ENCODE measurements at regions not wholly inside any gene's neighbourhood (a gene's known extent, or its start where the extent isn't known, plus 50 kb on each side); places are given as distances from the start of the nearest gene placed in this dataset.

GRCh38 chr16:51328733-51329132, 177.7 kb upstream of the SALL1 start:
- TF ChIP-seq EZH2 (IDR thresholded peaks at IDR 0.05; ENCODE audit: low read depth, unreplicated experiment) (no peak), STAT1 (IDR thresholded peaks at IDR 0.05; ENCODE audit: unreplicated experiment) (no peak), JUNB (IDR thresholded peaks at IDR 0.05; ENCODE audit: unreplicated experiment) (no peak), EZH2phosphoT487 (IDR thresholded peaks at IDR 0.05; ENCODE audit: unreplicated experiment) (no peak), ZNF114 (CRISPR knock-in tag; IDR thresholded peaks at IDR 0.05) (no peak), ZNF462 (CRISPR knock-in tag; IDR thresholded peaks at IDR 0.05) (no peak), NANOG (IDR thresholded peaks at IDR 0.05; ENCODE audit: borderline replicate concordance) (no peak), ZNF331 (CRISPR knock-in tag; IDR thresholded peaks at IDR 0.05; ENCODE audit: low read depth) (no peak), CREB1 (CRISPR knock-in tag; IDR thresholded peaks at IDR 0.05; ENCODE audit: low read depth) (no peak), POLR2AphosphoS5 (IDR thresholded peaks at IDR 0.05; ENCODE audit: low read depth) (no peak)
- TF ChIP-seq, protein P1, sequence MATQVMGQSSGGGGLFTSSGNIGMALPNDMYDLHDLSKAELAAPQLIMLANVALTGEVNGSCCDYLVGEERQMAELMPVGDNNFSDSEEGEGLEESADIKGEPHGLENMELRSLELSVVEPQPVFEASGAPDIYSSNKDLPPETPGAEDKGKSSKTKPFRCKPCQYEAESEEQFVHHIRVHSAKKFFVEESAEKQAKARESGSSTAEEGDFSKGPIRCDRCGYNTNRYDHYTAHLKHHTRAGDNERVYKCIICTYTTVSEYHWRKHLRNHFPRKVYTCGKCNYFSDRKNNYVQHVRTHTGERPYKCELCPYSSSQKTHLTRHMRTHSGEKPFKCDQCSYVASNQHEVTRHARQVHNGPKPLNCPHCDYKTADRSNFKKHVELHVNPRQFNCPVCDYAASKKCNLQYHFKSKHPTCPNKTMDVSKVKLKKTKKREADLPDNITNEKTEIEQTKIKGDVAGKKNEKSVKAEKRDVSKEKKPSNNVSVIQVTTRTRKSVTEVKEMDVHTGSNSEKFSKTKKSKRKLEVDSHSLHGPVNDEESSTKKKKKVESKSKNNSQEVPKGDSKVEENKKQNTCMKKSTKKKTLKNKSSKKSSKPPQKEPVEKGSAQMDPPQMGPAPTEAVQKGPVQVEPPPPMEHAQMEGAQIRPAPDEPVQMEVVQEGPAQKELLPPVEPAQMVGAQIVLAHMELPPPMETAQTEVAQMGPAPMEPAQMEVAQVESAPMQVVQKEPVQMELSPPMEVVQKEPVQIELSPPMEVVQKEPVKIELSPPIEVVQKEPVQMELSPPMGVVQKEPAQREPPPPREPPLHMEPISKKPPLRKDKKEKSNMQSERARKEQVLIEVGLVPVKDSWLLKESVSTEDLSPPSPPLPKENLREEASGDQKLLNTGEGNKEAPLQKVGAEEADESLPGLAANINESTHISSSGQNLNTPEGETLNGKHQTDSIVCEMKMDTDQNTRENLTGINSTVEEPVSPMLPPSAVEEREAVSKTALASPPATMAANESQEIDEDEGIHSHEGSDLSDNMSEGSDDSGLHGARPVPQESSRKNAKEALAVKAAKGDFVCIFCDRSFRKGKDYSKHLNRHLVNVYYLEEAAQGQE (IDR thresholded peaks at IDR 0.05; ENCODE audit: unreplicated experiment), result no peak
- TF ChIP-seq, protein P2, sequence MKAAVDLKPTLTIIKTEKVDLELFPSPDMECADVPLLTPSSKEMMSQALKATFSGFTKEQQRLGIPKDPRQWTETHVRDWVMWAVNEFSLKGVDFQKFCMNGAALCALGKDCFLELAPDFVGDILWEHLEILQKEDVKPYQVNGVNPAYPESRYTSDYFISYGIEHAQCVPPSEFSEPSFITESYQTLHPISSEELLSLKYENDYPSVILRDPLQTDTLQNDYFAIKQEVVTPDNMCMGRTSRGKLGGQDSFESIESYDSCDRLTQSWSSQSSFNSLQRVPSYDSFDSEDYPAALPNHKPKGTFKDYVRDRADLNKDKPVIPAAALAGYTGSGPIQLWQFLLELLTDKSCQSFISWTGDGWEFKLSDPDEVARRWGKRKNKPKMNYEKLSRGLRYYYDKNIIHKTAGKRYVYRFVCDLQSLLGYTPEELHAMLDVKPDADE (IDR thresholded peaks at IDR 0.05), result no peak
- TF ChIP-seq, protein P3, sequence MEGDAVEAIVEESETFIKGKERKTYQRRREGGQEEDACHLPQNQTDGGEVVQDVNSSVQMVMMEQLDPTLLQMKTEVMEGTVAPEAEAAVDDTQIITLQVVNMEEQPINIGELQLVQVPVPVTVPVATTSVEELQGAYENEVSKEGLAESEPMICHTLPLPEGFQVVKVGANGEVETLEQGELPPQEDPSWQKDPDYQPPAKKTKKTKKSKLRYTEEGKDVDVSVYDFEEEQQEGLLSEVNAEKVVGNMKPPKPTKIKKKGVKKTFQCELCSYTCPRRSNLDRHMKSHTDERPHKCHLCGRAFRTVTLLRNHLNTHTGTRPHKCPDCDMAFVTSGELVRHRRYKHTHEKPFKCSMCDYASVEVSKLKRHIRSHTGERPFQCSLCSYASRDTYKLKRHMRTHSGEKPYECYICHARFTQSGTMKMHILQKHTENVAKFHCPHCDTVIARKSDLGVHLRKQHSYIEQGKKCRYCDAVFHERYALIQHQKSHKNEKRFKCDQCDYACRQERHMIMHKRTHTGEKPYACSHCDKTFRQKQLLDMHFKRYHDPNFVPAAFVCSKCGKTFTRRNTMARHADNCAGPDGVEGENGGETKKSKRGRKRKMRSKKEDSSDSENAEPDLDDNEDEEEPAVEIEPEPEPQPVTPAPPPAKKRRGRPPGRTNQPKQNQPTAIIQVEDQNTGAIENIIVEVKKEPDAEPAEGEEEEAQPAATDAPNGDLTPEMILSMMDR (conservative IDR thresholded peaks at IDR 0.05; ENCODE audit: low read depth in 2 of 2), result no peak
- no peaks in the 10 kb centered on the region for H3K9me2 ChIP-seq (ENCODE audit: insufficient read depth)
- no peaks in the 10 kb centered on the region for H3K79me2 ChIP-seq (replicated peaks; ENCODE audit: insufficient read depth)
- no peaks in the 10 kb centered on the region for H3K27me3 ChIP-seq (ENCODE audit: insufficient read depth)
- Mint-ChIP-seq H3K27me3 (ENCODE audit: insufficient read depth, low read depth, poor library complexity) (peaks cover 4% of the 10 kb centered on the region), H3K36me3 (ENCODE audit: low read depth) (peaks cover 29% of the 10 kb centered on the region), H3K4me1 (no peaks in the 10 kb centered on the region), H3K27ac (no peak overlapping the region), H3K9me3 (peaks cover 42% of the 10 kb centered on the region), H3K4me3 (no peak overlapping the region)
- no peak overlapping the region for H3K4me3 ChIP-seq
- DNase-seq (ENCODE audit: low spot score) (no peak), ATAC-seq (no peak)
- H3K36me3 ChIP-seq (ENCODE audit: insufficient read depth), result no peaks in the 10 kb centered on the region
- H3F3A ChIP-seq (replicated peaks; ENCODE audit: low read depth), result no peaks in the 10 kb centered on the region
- H3K4me1 ChIP-seq (ENCODE audit: insufficient read depth), result no peaks in the 10 kb centered on the region
- no peak overlapping the region for H3K4me2 ChIP-seq
- no peak overlapping the region for H3K27ac ChIP-seq (ENCODE audit: low read depth)
- H2AFZ ChIP-seq, result peak overlapping the region; percentile 52; the same call in 1 of the 2 replicates
- H4K20me1 ChIP-seq (replicated peaks; ENCODE audit: insufficient read depth), result no peaks in the 10 kb centered on the region
